ENCODE measurements at regions not wholly inside any gene's neighbourhood (a gene's known extent, or its start where the extent isn't known, plus 50 kb on each side); places are given as distances from the start of the nearest gene placed in this dataset.
"Not testable (repeated sequence)": the region's sequence is repeated elsewhere in the genome, so short reads cannot be mapped to it uniquely, and the experiment has no call there.

- ATAC-seq; intact Hi-C loops (cut with DNase I); DNase-seq: not testable (repeated sequence)
Observed at GRCh38 chr10:22467393-22467792, 122.1 kb downstream of the SPAG6 start.

GRCh38 chr10:22468570-22469320, 123.4 kb downstream of the SPAG6 start:
- DNase-seq (no peak), ATAC-seq (no peak)
- intact Hi-C loops (cut with DNase I) = no loop called here

- DNase-seq (no peak), ATAC-seq (no peak)
- intact Hi-C loops (cut with DNase I) = no loop called here
Observed at GRCh38 chr10:22473044-22473443, 127.7 kb downstream of the SPAG6 start.

GRCh38 chr10:22473459-22473858, 128.2 kb downstream of the SPAG6 start:
- intact Hi-C loops (cut with DNase I) = no loop called here
- no peak for DNase-seq
- no peak for ATAC-seq

- intact Hi-C loops (cut with DNase I) = no loop called here
- peak; percentile 31 to 41 for ATAC-seq
- peak; percentile 27 for DNase-seq
Observed at GRCh38 chr10:22475651-22476600, 130.6 kb downstream of the SPAG6 start.

GRCh38 chr10:22476601-22477321, 131.5 kb downstream of the SPAG6 start:
- intact Hi-C loops (cut with DNase I) = no loop called here
- no peak for ATAC-seq

GRCh38 chr10:22477334-22478287, 132.3 kb downstream of the SPAG6 start:
- ATAC-seq (no peak), DNase-seq (no peak)
- intact Hi-C loops (cut with DNase I) = no loop called here

More at GRCh38 chr10:22476601-22477321, 131.5 kb downstream of the SPAG6 start:
- DNase-seq = no peak

- ATAC-seq = no peak
- no peak for DNase-seq
- intact Hi-C loops (cut with DNase I) = no loop called here
Observed at GRCh38 chr10:22478555-22479334, 133.4 kb downstream of the SPAG6 start.

GRCh38 chr10:22479419-22479818, 134.1 kb downstream of the SPAG6 start:
- DNase-seq = no peak
- peak; percentile 59 to 70 for ATAC-seq
- intact Hi-C loops (cut with DNase I) = no loop called here

GRCh38 chr10:22481106-22481505, 135.8 kb downstream of the SPAG6 start:
- DNase-seq (no peak), ATAC-seq (no peak)
- intact Hi-C loops (cut with DNase I) = no loop called here

GRCh38 chr10:22481687-22482539, 136.6 kb downstream of the SPAG6 start:
- intact Hi-C loops (cut with DNase I) = no loop called here
- DNase-seq (no peak), ATAC-seq (peak in 1 of 2 donors; percentile 72)

GRCh38 chr10:22483132-22483531, 137.8 kb downstream of the SPAG6 start:
- DNase-seq (no peak), ATAC-seq (no peak)
- intact Hi-C loops (cut with DNase I) = no loop called here

All from left cardiac atrium (tissue), 4 donors.